PC-9 (cell line): ENCODE measurements at regions not wholly inside any gene's neighbourhood (a gene's known extent, or its start where the extent isn't known, plus 50 kb on each side); places are given as distances from the start of the nearest gene placed in this dataset.

ENCODE experiments used
- CTCF ChIP-seq: fragments of 200-600 bp; sonication (generic); conservative IDR thresholded peaks from 2 replicates; pipeline ENCODE4 v1.6.1; 2017; ENCODE audit warnings: mixed run types, antibody characterized with exemption, mild to moderate bottlenecking, moderate library complexity
- EZH2 ChIP-seq: fragments of 200-600 bp; sonication (generic); IDR thresholded peaks from 2 replicates; pipeline ENCODE4 v1.8.0; 2017; ENCODE audit warnings: antibody characterized with exemption, low read depth

GRCh38 chrX:809081-809480 is 178.5 kb downstream of the SHOX start:
- TF ChIP-seq CTCF (no peak), EZH2 (no peak)
